Gastroesophageal sphincter (tissue), 3 donors: ENCODE measurements at regions not wholly inside any gene's neighbourhood (a gene's known extent, or its start where the extent isn't known, plus 50 kb on each side); places are given as distances from the start of the nearest gene placed in this dataset.

Experiments used
- EP300 ChIP-seq: sonication (generic); formaldehyde crosslinking; IDR thresholded peaks from one replicate; pipeline ENCODE4 v1.6.1; 2017; ENCODE audit warnings: antibody characterized with exemption, mild to moderate bottlenecking
- TF ChIP-seq, protein P1 (sequence below), 4 experiments: fragments of 200-600 bp in 2 of 4; fragments of 450-650 bp in 2 of 4; sonication (generic) in 1 of 4; IDR thresholded peaks; one replicate each; pipeline ENCODE4 v1.5.1; 2017 to 2019; ENCODE audit warnings: antibody characterized with exemption in 4 of 4, mild to moderate bottlenecking in 2 of 4, moderate library complexity in 2 of 4

DNA sequence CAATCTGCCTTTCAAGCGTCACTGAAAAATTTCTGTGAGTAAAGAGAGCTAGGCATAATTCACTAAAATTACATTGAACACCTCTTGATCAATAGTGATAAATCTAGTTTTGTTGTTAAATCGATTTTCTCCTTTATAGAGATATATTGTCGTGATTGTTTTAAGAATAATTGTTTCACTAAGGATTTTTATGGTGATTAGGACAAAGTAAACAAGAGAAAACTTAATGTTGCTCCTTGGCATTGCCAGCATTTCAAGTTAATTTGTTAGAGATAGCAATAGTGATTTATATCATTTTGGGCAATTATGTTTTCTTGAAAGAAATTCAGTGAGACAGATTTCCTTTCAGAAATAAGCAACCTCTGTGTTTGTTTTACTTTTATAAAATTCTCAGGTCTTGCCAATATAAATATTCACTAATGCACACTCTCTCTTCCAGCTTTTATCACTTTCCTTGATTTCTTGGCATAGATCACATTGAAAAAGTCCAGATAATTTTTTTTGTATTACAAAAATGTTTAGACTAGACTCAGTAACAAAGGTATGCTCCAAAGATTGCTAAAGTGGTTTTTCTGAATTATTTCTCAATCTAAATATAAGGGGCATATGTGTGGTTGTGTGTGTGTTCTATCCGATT is 538.7 kb downstream of the TFEC start:
- TF ChIP-seq, protein P1, sequence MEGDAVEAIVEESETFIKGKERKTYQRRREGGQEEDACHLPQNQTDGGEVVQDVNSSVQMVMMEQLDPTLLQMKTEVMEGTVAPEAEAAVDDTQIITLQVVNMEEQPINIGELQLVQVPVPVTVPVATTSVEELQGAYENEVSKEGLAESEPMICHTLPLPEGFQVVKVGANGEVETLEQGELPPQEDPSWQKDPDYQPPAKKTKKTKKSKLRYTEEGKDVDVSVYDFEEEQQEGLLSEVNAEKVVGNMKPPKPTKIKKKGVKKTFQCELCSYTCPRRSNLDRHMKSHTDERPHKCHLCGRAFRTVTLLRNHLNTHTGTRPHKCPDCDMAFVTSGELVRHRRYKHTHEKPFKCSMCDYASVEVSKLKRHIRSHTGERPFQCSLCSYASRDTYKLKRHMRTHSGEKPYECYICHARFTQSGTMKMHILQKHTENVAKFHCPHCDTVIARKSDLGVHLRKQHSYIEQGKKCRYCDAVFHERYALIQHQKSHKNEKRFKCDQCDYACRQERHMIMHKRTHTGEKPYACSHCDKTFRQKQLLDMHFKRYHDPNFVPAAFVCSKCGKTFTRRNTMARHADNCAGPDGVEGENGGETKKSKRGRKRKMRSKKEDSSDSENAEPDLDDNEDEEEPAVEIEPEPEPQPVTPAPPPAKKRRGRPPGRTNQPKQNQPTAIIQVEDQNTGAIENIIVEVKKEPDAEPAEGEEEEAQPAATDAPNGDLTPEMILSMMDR (IDR thresholded peaks at IDR 0.05), result no peak
- no peak for TF ChIP-seq EP300
